ENCODE measurements at regions not wholly inside any gene's neighbourhood (a gene's known extent, or its start where the extent isn't known, plus 50 kb on each side); places are given as distances from the start of the nearest gene placed in this dataset.

DNA sequence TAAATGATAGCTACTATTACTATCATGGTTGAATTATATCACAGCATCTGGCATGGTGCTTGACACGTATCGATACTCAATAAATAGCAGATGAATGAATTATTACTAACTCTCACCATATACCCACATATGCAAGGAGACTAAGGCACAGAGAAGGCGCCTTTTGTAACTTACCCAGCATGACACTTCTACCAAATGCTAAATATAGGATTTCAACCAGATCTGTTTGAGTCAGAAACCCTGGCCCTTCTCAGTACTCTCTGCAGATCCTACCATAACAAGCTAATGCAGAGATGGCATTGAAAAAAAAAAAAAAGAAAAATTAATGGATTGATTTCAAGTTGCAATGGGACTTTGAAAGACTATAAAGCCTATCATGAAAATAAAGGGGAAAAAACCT lies 219.5 kb downstream of the DHX15 start:
- Histone ChIP-seq H3K9me3 (ENCODE audit: insufficient read depth, low read depth, low read length) (no peaks in the 10 kb centered on the region), H3K4me2 (ENCODE audit: low read depth, low read length, poor library complexity, severe bottlenecking) (no peak overlapping the region), H3K36me3 (ENCODE audit: insufficient read depth, low read length) (no peaks in the 10 kb centered on the region), H4K20me1 (ENCODE audit: insufficient read depth, low read length, poor library complexity, severe bottlenecking) (no peaks in the 10 kb centered on the region), H3K27me3 (ENCODE audit: insufficient read depth, low read length, poor library complexity, severe bottlenecking) (no peaks in the 10 kb centered on the region), H3K9me2 (replicated peaks; ENCODE audit: low read depth, low read length) (no peaks in the 10 kb centered on the region), H3K4me1 (ENCODE audit: insufficient read depth, low read length, poor library complexity, severe bottlenecking) (no peaks in the 10 kb centered on the region), H2AFZ (ENCODE audit: low read length) (no peak overlapping the region), H3F3A (ENCODE audit: low read depth) (no peaks in the 10 kb centered on the region), H3K79me2 (ENCODE audit: insufficient read depth, low read length) (no peaks in the 10 kb centered on the region), H3K9ac (ENCODE audit: low read depth, low read length, poor library complexity, severe bottlenecking) (no peak overlapping the region), H3K4me3 (ENCODE audit: low read length, poor library complexity, severe bottlenecking) (no peak overlapping the region)
- TF ChIP-seq, protein P1, sequence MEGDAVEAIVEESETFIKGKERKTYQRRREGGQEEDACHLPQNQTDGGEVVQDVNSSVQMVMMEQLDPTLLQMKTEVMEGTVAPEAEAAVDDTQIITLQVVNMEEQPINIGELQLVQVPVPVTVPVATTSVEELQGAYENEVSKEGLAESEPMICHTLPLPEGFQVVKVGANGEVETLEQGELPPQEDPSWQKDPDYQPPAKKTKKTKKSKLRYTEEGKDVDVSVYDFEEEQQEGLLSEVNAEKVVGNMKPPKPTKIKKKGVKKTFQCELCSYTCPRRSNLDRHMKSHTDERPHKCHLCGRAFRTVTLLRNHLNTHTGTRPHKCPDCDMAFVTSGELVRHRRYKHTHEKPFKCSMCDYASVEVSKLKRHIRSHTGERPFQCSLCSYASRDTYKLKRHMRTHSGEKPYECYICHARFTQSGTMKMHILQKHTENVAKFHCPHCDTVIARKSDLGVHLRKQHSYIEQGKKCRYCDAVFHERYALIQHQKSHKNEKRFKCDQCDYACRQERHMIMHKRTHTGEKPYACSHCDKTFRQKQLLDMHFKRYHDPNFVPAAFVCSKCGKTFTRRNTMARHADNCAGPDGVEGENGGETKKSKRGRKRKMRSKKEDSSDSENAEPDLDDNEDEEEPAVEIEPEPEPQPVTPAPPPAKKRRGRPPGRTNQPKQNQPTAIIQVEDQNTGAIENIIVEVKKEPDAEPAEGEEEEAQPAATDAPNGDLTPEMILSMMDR (conservative IDR thresholded peaks at IDR 0.05; ENCODE audit: low read length) = no peak
- TF ChIP-seq EZH2phosphoT487 (IDR thresholded peaks at IDR 0.05; ENCODE audit: borderline replicate concordance) = no peak

DNA sequence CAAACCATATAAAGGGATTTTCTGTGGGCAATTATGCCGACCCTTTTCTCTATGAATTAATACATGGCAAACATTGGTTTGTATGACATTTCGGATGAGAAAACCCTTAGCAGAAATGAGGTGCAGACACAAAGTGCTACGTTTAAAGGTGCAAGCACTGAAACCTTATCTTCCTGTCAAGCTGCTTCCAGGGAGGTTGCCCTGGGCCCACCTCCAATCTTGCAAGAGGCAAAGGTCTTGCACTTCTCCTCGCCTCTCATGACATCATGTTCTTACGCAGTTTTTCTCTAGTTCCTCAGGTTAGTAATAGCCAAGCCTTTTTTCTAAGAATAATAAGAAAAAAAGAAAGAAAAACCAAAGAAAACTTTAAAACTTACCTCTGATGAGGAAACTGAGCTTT lies 220.1 kb downstream of the DHX15 start:
- Histone ChIP-seq H3K27me3 (ENCODE audit: insufficient read depth, low read length, poor library complexity, severe bottlenecking) (no peaks in the 10 kb centered on the region), H3K4me2 (ENCODE audit: low read depth, low read length, poor library complexity, severe bottlenecking) (no peak overlapping the region), H3K9ac (ENCODE audit: low read depth, low read length, poor library complexity, severe bottlenecking) (no peak overlapping the region), H3K36me3 (ENCODE audit: insufficient read depth, low read length) (no peaks in the 10 kb centered on the region), H3K79me2 (ENCODE audit: insufficient read depth, low read length) (no peaks in the 10 kb centered on the region), H3F3A (ENCODE audit: low read depth) (no peaks in the 10 kb centered on the region), H3K9me2 (replicated peaks; ENCODE audit: low read depth, low read length) (no peaks in the 10 kb centered on the region), H3K4me1 (ENCODE audit: insufficient read depth, low read length, poor library complexity, severe bottlenecking) (no peaks in the 10 kb centered on the region), H3K9me3 (ENCODE audit: insufficient read depth, low read depth, low read length) (no peaks in the 10 kb centered on the region), H2AFZ (ENCODE audit: low read length) (no peak overlapping the region), H4K20me1 (ENCODE audit: insufficient read depth, low read length, poor library complexity, severe bottlenecking) (no peaks in the 10 kb centered on the region), H3K4me3 (ENCODE audit: low read length, poor library complexity, severe bottlenecking) (no peak overlapping the region)
- TF ChIP-seq, protein P1 (conservative IDR thresholded peaks at IDR 0.05; ENCODE audit: low read length) = no peak
- no peak for TF ChIP-seq EZH2phosphoT487 (IDR thresholded peaks at IDR 0.05; ENCODE audit: borderline replicate concordance)

DNA sequence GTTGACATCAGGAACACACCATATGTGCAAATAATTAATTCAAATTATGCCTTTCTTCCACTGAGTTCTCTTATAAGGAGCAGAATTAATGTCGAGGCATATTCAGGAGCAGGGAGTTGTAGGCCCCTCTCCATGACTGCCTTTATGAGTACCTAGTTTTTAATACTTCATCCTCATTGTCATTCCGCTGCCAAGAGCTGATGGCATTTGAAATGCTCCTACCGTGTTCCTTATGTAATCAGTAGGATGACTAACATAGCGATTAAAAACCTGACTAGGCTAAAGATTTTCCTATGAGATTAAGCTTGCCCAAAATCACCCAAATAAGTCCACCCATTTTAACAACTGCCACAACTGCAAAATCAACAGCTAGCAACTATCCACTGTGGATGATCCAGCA lies 220.6 kb downstream of the DHX15 start:
- Histone ChIP-seq H3K9me3 (ENCODE audit: insufficient read depth, low read depth, low read length) (no peaks in the 10 kb centered on the region), H3K79me2 (ENCODE audit: insufficient read depth, low read length) (no peaks in the 10 kb centered on the region), H3K4me2 (ENCODE audit: low read depth, low read length, poor library complexity, severe bottlenecking) (no peak overlapping the region), H3K9ac (ENCODE audit: low read depth, low read length, poor library complexity, severe bottlenecking) (no peak overlapping the region), H2AFZ (ENCODE audit: low read length) (no peak overlapping the region), H3K27me3 (ENCODE audit: insufficient read depth, low read length, poor library complexity, severe bottlenecking) (no peaks in the 10 kb centered on the region), H3K4me3 (ENCODE audit: low read length, poor library complexity, severe bottlenecking) (no peak overlapping the region), H4K20me1 (ENCODE audit: insufficient read depth, low read length, poor library complexity, severe bottlenecking) (no peaks in the 10 kb centered on the region), H3K36me3 (ENCODE audit: insufficient read depth, low read length) (no peaks in the 10 kb centered on the region), H3F3A (ENCODE audit: low read depth) (no peaks in the 10 kb centered on the region), H3K9me2 (replicated peaks; ENCODE audit: low read depth, low read length) (no peaks in the 10 kb centered on the region), H3K4me1 (ENCODE audit: insufficient read depth, low read length, poor library complexity, severe bottlenecking) (no peaks in the 10 kb centered on the region)
- TF ChIP-seq, protein P1 (conservative IDR thresholded peaks at IDR 0.05; ENCODE audit: low read length) = no peak
- no peak for TF ChIP-seq EZH2phosphoT487 (IDR thresholded peaks at IDR 0.05; ENCODE audit: borderline replicate concordance)
